HCT116 (cell line): ENCODE measurements at regions not wholly inside any gene's neighbourhood (a gene's known extent, or its start where the extent isn't known, plus 50 kb on each side); places are given as distances from the start of the nearest gene placed in this dataset.
"Not testable (repeated sequence)": the region's sequence is repeated elsewhere in the genome, so short reads cannot be mapped to it uniquely, and the experiment has no call there.

Source experiments
- CEBPB ChIP-seq: IDR thresholded peaks from 2 replicates; pipeline ENCODE4 v1.6.1; 2012; ENCODE audit warnings: low read depth
- EGR1 ChIP-seq: IDR thresholded peaks from 2 replicates; pipeline ENCODE4 v1.6.1; 2012; ENCODE audit warnings: low read depth
- POLR2A ChIP-seq: IDR thresholded peaks from 2 replicates; pipeline ENCODE4 v1.7.0; 2011; ENCODE audit warnings: borderline replicate concordance; ENCODE audit not compliant: insufficient read depth, insufficient read length; ENCODE audit errors: extremely low read depth
- POLR2AphosphoS5 ChIP-seq: IDR thresholded peaks from 2 replicates; pipeline ENCODE4 v1.6.1; 2011; ENCODE audit warnings: mild to moderate bottlenecking, low read depth, low read length, moderate library complexity
- SIN3A ChIP-seq: IDR thresholded peaks from 2 replicates; pipeline ENCODE4 v1.6.1; 2012; ENCODE audit warnings: low read depth
- YY1 ChIP-seq: IDR thresholded peaks from 2 replicates; pipeline ENCODE4 v1.6.1; 2011; ENCODE audit warnings: low read length, low read depth, moderate library complexity, mild to moderate bottlenecking; ENCODE audit not compliant: insufficient replicate concordance; ENCODE audit errors: extremely low read depth
- TF ChIP-seq, protein P1 (sequence below), 3 experiments: fragments of 200-600 bp in 1 of 3; sonication (generic) in 1 of 3; IDR thresholded peaks in 2 of 3; conservative IDR thresholded peaks in 1 of 3; 2 replicates each; pipeline ENCODE4 v1.5.1; 2012 to 2017; ENCODE audit warnings: low read depth in 2 of 3, low read length in 2 of 3, antibody characterized with exemption in 1 of 3, borderline replicate concordance in 1 of 3, control low read depth in 1 of 3, mild to moderate bottlenecking in 1 of 3, mixed read lengths in 1 of 3, mixed run types in 1 of 3, moderate library complexity in 1 of 3; ENCODE audit not compliant: insufficient read depth in 1 of 3
- TF ChIP-seq, protein P2 (sequence below): IDR thresholded peaks from 2 replicates; pipeline ENCODE4 v1.6.1; 2012

DNA sequence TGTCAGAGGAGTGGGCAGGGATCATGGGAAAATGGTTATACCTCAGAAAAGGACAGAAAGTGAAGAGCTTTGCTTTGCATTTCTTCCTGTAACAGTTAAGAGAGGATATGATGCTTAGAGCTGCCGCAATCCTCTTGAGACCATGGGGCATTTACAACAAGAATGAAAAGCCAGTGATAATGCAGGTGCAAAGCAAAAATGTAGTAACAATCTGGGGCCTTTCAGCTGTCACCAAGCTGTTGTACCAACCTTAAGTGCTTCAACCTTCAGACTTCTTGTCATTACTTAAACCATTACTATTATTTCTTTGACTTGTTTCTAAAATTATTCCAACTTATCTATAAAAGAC, 1337.6 kb downstream of the RPIA start:
- not testable (repeated sequence) for TF ChIP-seq EGR1, SIN3A, YY1, POLR2A, CEBPB, POLR2AphosphoS5
- TF ChIP-seq, protein P1, sequence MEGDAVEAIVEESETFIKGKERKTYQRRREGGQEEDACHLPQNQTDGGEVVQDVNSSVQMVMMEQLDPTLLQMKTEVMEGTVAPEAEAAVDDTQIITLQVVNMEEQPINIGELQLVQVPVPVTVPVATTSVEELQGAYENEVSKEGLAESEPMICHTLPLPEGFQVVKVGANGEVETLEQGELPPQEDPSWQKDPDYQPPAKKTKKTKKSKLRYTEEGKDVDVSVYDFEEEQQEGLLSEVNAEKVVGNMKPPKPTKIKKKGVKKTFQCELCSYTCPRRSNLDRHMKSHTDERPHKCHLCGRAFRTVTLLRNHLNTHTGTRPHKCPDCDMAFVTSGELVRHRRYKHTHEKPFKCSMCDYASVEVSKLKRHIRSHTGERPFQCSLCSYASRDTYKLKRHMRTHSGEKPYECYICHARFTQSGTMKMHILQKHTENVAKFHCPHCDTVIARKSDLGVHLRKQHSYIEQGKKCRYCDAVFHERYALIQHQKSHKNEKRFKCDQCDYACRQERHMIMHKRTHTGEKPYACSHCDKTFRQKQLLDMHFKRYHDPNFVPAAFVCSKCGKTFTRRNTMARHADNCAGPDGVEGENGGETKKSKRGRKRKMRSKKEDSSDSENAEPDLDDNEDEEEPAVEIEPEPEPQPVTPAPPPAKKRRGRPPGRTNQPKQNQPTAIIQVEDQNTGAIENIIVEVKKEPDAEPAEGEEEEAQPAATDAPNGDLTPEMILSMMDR (IDR thresholded peaks at IDR 0.05 in 2 of 3, conservative IDR thresholded peaks at IDR 0.05 in 1 of 3; ENCODE audit: borderline replicate concordance in 1 of 3, insufficient read depth in 1 of 3, low read depth in 2 of 3, low read length in 2 of 3), result not testable (repeated sequence)
- TF ChIP-seq, protein P2, sequence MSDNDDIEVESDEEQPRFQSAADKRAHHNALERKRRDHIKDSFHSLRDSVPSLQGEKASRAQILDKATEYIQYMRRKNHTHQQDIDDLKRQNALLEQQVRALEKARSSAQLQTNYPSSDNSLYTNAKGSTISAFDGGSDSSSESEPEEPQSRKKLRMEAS, result not testable (repeated sequence)
